HepG2 (cell line): ENCODE measurements at regions not wholly inside any gene's neighbourhood (a gene's known extent, or its start where the extent isn't known, plus 50 kb on each side); places are given as distances from the start of the nearest gene placed in this dataset.

Experiments
- ATAC-seq: fragments of 200-7000 bp; cut with Tn5 transposase; 3 replicates; pipeline ENCODE4 v1.9.1; 2020; ENCODE audit warnings: mild to moderate bottlenecking, moderate library complexity
- BruUV-seq: library from RNA; stranded (reverse); fragments of 400-500 nt; replicated peaks from 2 replicates; lab custom pipeline; 2021; lab: Mats Ljungman, UMichigan
- CTCF ChIA-PET: fragments of 300-600 bp; formaldehyde crosslinking; extraction: SDS; loops from one replicate; lab custom pipeline; 2021; ENCODE audit warnings: low total read pairs, inconsistent platforms, low intra/inter-chr PET ratio; lab: Yijun Ruan, JAX
- POLR2A ChIA-PET: fragments of 350-600 bp; sonication (Branson Sonifier 250); formaldehyde crosslinking; loops from one replicate; lab custom pipeline; 2020; ENCODE audit warnings: antibody characterized with exemption, inconsistent platforms; lab: Yijun Ruan, JAX
- DNase-seq: peaks from one replicate; pipeline ENCODE4 v3.0.0-alpha.2; 2015; ENCODE audit warnings: low spot score
- FAIRE-seq: peaks from 3 replicates; lab custom pipeline; 2011; peaks lifted over from hg19 to GRCh38; lab: Jason Lieb, UNC
- H2AFZ ChIP-seq: one replicate; pipeline ENCODE4 v1.6.1; 2011; ENCODE audit warnings: low read length, inconsistent platforms
- H3K27ac ChIP-seq: fragments of 300-600 bp; 3 replicates; pipeline ENCODE4 v1.8.0; 2011; ENCODE audit warnings: mixed run types, mild to moderate bottlenecking, mixed read lengths, low read length, inconsistent platforms; ENCODE audit not compliant: insufficient read depth; ENCODE audit errors: extremely low read length
- H3K27me3 ChIP-seq, 2 experiments: fragments of 200-600 bp in 1 of 2; 2 replicates in 1 of 2; 3 replicates in 1 of 2; pipeline versions ENCODE4 v1.6.0 to v1.8.0; 2011; ENCODE audit warnings: low read length in 2 of 2, mild to moderate bottlenecking in 2 of 2, moderate library complexity in 2 of 2, inconsistent platforms in 1 of 2; ENCODE audit not compliant: insufficient read depth in 2 of 2, control insufficient read depth in 1 of 2
- H3K36me3 ChIP-seq, 2 experiments: fragments of 200-600 bp in 1 of 2; replicated peaks in 1 of 2; 2 replicates in 1 of 2; 3 replicates in 1 of 2; pipeline versions ENCODE4 v1.5.1 to v1.8.0; 2011; ENCODE audit warnings: low read length in 2 of 2, inconsistent platforms in 1 of 2; ENCODE audit not compliant: insufficient read depth in 2 of 2, control insufficient read depth in 1 of 2
- H3K4me1 ChIP-seq: 2 replicates; pipeline ENCODE4 v1.5.1; 2012; ENCODE audit warnings: low read length, inconsistent platforms; ENCODE audit not compliant: insufficient read depth
- H3K4me2 ChIP-seq: 2 replicates; pipeline ENCODE4 v1.6.0; 2011; ENCODE audit warnings: low read depth, low read length, inconsistent platforms
- H3K4me3 ChIP-seq, 3 experiments: fragments of 200-600 bp in 1 of 3; sonication (generic), shearing (Covaris generic) in 1 of 3; replicated peaks in 1 of 3; 2 replicates each; pipeline ENCODE4 v1.5.1; 2011 to 2016; ENCODE audit warnings: low read length in 3 of 3, inconsistent platforms in 2 of 3, low read depth in 2 of 3, mild to moderate bottlenecking in 2 of 3, control low read depth in 1 of 3, mixed read lengths in 1 of 3; ENCODE audit not compliant: insufficient read depth in 1 of 3
- H3K79me2 ChIP-seq: one replicate; pipeline ENCODE4 v1.6.1; 2011; ENCODE audit warnings: low read length, inconsistent platforms; ENCODE audit not compliant: insufficient read depth
- H3K9ac ChIP-seq: 2 replicates; pipeline ENCODE4 v1.6.0; 2011; ENCODE audit warnings: mild to moderate bottlenecking, low read depth, low read length, inconsistent platforms; ENCODE audit not compliant: insufficient read depth
- H3K9me3 ChIP-seq: 2 replicates; pipeline ENCODE4 v1.5.1; 2012; ENCODE audit warnings: mild to moderate bottlenecking, low read length
- H4K20me1 ChIP-seq: 2 replicates; pipeline ENCODE4 v1.6.0; 2011; ENCODE audit warnings: inconsistent platforms, mild to moderate bottlenecking, low read length, moderate library complexity; ENCODE audit not compliant: insufficient read depth
- ATF7 ChIP-seq, 2 experiments: fragments of 450-650 bp in 1 of 2; sonication (generic) in 1 of 2; formaldehyde crosslinking in 1 of 2; IDR thresholded peaks; 2 replicates each; pipeline versions ENCODE4 v1.4.0 to v1.6.1; 2016 to 2020; ENCODE audit warnings: antibody characterized with exemption in 1 of 2, mild to moderate bottlenecking in 1 of 2, missing genetic modification reagents in 1 of 2
- HOXA7 ChIP-seq: sonication (generic); formaldehyde crosslinking; IDR thresholded peaks from 2 replicates; pipeline ENCODE4 v1.8.1; 2022; ENCODE audit warnings: mild to moderate bottlenecking, missing genetic modification reagents, moderate library complexity
- NFYC ChIP-seq: IDR thresholded peaks from 2 replicates; pipeline ENCODE4 v1.6.1; 2016; ENCODE audit warnings: missing genetic modification reagents, missing compliant biosample characterization
- SMC3 ChIP-seq: IDR thresholded peaks from 2 replicates; pipeline ENCODE4 v1.6.1; 2011; ENCODE audit warnings: low read length, improper control_type of control experiment
- SOX6 ChIP-seq, 2 experiments: fragments of 450-650 bp in 1 of 2; sonication (generic) in 1 of 2; formaldehyde crosslinking in 1 of 2; IDR thresholded peaks; 2 replicates each; pipeline versions ENCODE4 v1.4.0 to v1.6.1; 2017 to 2020; ENCODE audit warnings: antibody characterized with exemption in 1 of 2, mild to moderate bottlenecking in 1 of 2, missing genetic modification reagents in 1 of 2
- ZFP36L1 ChIP-seq: sonication (generic); formaldehyde crosslinking; IDR thresholded peaks from 2 replicates; pipeline ENCODE4 v1.8.0; 2022; ENCODE audit warnings: mild to moderate bottlenecking, missing genetic modification reagents, moderate library complexity
- ZNF772 ChIP-seq: sonication (generic); formaldehyde crosslinking; IDR thresholded peaks from 2 replicates; pipeline ENCODE4 v1.5.0; 2020; ENCODE audit warnings: mild to moderate bottlenecking, missing genetic modification reagents
- WGBS: methylation state at CpG from one replicate; pipeline ENCODE4 v1.1.6; 2017; ENCODE audit warnings: low lambda C conversion rate; 5-methylcytosine and 5-hydroxymethylcytosine counted together
- in situ Hi-C: cut with HindIII; loops from 2 replicates; pipeline ENCODE4 v1.10.0; 2017; ENCODE audit warnings: low pct_unique_long_range_greater_than_20kb; ENCODE audit not compliant: extremely low pct_ligation_motif_present
- intact Hi-C: fragments of 100-400 bp; cut with micrococcal nuclease; formaldehyde crosslinking; loops from one replicate; pipeline ENCODE4 v1.10.0; 2022; ENCODE audit not compliant: unreplicated experiment
- TF ChIP-seq, protein P1 (sequence below): IDR thresholded peaks from 2 replicates; pipeline ENCODE4 v1.6.1; 2016; ENCODE audit warnings: low read depth, missing genetic modification reagents, missing compliant biosample characterization

DNA sequence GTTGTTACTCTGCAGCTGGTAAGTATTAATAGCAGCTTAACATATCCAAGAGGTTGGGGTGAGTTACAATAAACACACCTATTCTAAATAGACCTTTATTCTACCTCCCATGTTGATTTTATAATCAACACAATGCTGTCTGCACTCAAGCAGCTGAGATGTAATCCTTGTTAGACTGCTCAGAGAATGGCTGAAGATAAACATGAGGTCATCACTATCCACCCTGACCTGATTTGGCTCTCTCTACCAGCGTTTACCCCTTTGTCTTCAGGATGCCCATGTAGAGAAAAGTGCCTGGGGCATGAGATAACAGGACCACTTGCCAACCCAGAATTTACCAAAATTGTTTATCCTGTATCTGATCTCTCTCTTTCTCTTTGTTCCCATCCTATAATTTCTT is 220.7 kb upstream of the DEFB112 start:
- H3K4me3 ChIP-seq: no peak overlapping the region
- no peaks in the 10 kb centered on the region for H3K4me1 ChIP-seq
- H4K20me1 ChIP-seq: no peaks in the 10 kb centered on the region
- no peaks in the 10 kb centered on the region for H3K9me3 ChIP-seq
- in situ Hi-C loops: no loop called here
- H2AFZ ChIP-seq: no peak overlapping the region
- no peak for DNase-seq
- TF ChIP-seq SOX6 (IDR thresholded peaks at IDR 0.05) (no peak), SOX6 (CRISPR knock-in tag; IDR thresholded peaks at IDR 0.05) (no peak), SMC3 (no peak), ATF7 (IDR thresholded peaks at IDR 0.05) (peak; percentile 54), ATF7 (CRISPR knock-in tag; IDR thresholded peaks at IDR 0.05) (no peak), ZFP36L1 (CRISPR knock-in tag) (no peak), ZNF772 (CRISPR knock-in tag) (no peak), HOXA7 (CRISPR knock-in tag) (no peak), NFYC (CRISPR knock-in tag) (no peak)
- TF ChIP-seq, protein P1, sequence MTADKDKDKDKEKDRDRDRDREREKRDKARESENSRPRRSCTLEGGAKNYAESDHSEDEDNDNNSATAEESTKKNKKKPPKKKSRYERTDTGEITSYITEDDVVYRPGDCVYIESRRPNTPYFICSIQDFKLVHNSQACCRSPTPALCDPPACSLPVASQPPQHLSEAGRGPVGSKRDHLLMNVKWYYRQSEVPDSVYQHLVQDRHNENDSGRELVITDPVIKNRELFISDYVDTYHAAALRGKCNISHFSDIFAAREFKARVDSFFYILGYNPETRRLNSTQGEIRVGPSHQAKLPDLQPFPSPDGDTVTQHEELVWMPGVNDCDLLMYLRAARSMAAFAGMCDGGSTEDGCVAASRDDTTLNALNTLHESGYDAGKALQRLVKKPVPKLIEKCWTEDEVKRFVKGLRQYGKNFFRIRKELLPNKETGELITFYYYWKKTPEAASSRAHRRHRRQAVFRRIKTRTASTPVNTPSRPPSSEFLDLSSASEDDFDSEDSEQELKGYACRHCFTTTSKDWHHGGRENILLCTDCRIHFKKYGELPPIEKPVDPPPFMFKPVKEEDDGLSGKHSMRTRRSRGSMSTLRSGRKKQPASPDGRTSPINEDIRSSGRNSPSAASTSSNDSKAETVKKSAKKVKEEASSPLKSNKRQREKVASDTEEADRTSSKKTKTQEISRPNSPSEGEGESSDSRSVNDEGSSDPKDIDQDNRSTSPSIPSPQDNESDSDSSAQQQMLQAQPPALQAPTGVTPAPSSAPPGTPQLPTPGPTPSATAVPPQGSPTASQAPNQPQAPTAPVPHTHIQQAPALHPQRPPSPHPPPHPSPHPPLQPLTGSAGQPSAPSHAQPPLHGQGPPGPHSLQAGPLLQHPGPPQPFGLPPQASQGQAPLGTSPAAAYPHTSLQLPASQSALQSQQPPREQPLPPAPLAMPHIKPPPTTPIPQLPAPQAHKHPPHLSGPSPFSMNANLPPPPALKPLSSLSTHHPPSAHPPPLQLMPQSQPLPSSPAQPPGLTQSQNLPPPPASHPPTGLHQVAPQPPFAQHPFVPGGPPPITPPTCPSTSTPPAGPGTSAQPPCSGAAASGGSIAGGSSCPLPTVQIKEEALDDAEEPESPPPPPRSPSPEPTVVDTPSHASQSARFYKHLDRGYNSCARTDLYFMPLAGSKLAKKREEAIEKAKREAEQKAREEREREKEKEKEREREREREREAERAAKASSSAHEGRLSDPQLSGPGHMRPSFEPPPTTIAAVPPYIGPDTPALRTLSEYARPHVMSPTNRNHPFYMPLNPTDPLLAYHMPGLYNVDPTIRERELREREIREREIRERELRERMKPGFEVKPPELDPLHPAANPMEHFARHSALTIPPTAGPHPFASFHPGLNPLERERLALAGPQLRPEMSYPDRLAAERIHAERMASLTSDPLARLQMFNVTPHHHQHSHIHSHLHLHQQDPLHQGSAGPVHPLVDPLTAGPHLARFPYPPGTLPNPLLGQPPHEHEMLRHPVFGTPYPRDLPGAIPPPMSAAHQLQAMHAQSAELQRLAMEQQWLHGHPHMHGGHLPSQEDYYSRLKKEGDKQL (CRISPR knock-in tag): no peak
- H3K36me3 ChIP-seq: no peaks in the 10 kb centered on the region
- FAIRE-seq: no peak
- no peak for ATAC-seq
- intact Hi-C loops: no loop called here
- no peak overlapping the region for H3K9ac ChIP-seq
- BruUV-seq: no TSS peak
- no peak overlapping the region for H3K27ac ChIP-seq
- CTCF ChIA-PET: no interaction called here
- WGBS: 0% methylated on average over 1 of the region's 1 CpG
- no peaks in the 10 kb centered on the region for H3K79me2 ChIP-seq
- H3K4me2 ChIP-seq: no peak overlapping the region
- POLR2A ChIA-PET: no interaction called here
- no peaks in the 10 kb centered on the region for H3K27me3 ChIP-seq
